ENCODE measurements at regions not wholly inside any gene's neighbourhood (a gene's known extent, or its start where the extent isn't known, plus 50 kb on each side); places are given as distances from the start of the nearest gene placed in this dataset.

DNA sequence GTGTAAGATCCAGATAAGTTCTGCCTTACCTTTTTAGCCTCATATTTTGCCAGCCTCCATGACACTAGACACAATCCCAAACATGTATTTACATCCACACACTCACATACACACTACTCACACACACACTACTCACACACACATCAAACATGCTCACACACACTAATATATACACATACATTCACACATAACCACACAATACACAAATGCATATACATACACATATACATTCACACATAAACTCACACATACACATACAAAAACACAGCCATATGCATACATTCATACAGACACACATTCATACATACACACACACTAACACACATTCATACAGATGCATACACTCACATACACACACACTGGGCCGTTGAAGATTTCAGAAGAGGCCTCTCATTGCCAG is 109.5 kb downstream of the MAIP1 start:
- Mint-ChIP-seq H3K27ac (no peak overlapping the region), H3K4me1 (no peaks in the 10 kb centered on the region), H3K27me3 (peaks cover 4 to 40% of the 10 kb centered on the region in 2 donors), H3K36me3 (no peaks in the 10 kb centered on the region), H3K9me3 (no peaks in the 10 kb centered on the region), H3K4me3 (no peak overlapping the region)
- ChIA-PET POLR2A (no interaction called here), CTCF (no interaction called here)
- Histone ChIP-seq H3K36me3 (ENCODE audit: insufficient read depth, low read length) (no peaks in the 10 kb centered on the region), H3K4me1 (ENCODE audit: insufficient read depth, low read length) (no peaks in the 10 kb centered on the region), H3K9me3 (ENCODE audit: low read length) (no peaks in the 10 kb centered on the region), H3K4me3 (ENCODE audit: low read length) (no peak overlapping the region), H3K27ac (ENCODE audit: low read depth, low read length) (no peak overlapping the region), H3K27me3 (ENCODE audit: insufficient read depth, low read length, poor library complexity, severe bottlenecking) (no peaks in the 10 kb centered on the region)
- DNase-seq, result no peak

DNA sequence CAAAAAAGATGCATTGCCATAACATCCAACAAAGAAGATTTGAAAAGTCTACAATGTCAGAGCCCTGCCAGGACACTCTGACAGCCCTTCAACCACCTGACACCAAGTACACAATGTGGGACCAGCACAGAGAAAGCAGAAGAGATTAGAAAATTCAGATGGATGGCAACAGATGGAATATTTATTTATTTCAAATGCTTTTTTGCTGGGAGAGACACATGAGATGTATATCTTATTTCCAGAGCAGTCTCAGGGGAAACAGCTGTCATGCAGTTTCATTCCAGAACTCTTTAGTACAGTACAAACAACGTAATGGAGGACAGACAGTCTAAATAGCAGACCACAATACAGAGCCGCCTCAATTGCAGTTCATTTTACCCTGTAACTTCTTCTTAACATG is 110.1 kb downstream of the MAIP1 start:
- H3K36me3 Mint-ChIP-seq, result no peaks in the 10 kb centered on the region
- H3K9me3 Mint-ChIP-seq, result no peaks in the 10 kb centered on the region
- no peaks in the 10 kb centered on the region for H3K4me1 ChIP-seq (ENCODE audit: insufficient read depth, low read length)
- no peaks in the 10 kb centered on the region for H3K4me1 Mint-ChIP-seq
- H3K4me3 Mint-ChIP-seq, result no peak overlapping the region
- H3K27me3 ChIP-seq (ENCODE audit: insufficient read depth, low read length, poor library complexity, severe bottlenecking), result no peaks in the 10 kb centered on the region
- ChIA-PET CTCF (no interaction called here), POLR2A (no interaction called here)
- no peak overlapping the region for H3K27ac Mint-ChIP-seq
- no peak overlapping the region for H3K4me3 ChIP-seq (ENCODE audit: low read length)
- no peak for DNase-seq
- H3K27ac ChIP-seq (ENCODE audit: low read depth, low read length), result no peak overlapping the region
- H3K9me3 ChIP-seq (ENCODE audit: low read length), result no peaks in the 10 kb centered on the region
- peaks cover 4 to 36% of the 10 kb centered on the region in 2 donors for H3K27me3 Mint-ChIP-seq
- H3K36me3 ChIP-seq (ENCODE audit: insufficient read depth, low read length), result no peaks in the 10 kb centered on the region

DNA sequence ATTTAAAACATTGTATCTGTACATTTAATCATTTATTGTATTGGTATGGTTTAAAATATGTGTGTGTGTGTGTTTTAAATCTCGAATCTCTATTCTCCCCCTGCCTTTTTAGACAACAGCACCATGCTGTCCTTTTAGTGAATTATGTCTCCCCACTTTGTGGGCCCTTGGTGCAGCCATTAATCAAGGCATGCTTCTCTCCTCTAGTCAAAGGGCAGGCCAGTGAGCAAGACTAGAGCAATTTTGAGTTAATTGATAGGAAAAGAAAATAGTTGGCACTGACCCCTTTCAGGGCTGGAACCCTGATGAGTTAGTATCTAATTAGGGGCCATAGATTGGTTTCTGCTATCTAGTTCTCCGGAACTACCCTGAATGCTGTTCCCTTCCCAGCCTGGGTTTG is 111.0 kb downstream of the MAIP1 start:
- H3K9me3 ChIP-seq (ENCODE audit: low read length), result no peaks in the 10 kb centered on the region
- Mint-ChIP-seq H3K4me1 (no peaks in the 10 kb centered on the region), H3K4me3 (no peak overlapping the region), H3K27ac (no peak overlapping the region), H3K9me3 (no peaks in the 10 kb centered on the region), H3K36me3 (no peaks in the 10 kb centered on the region), H3K27me3 (peaks cover 5 to 36% of the 10 kb centered on the region in 2 donors)
- no peak for DNase-seq
- H3K27ac ChIP-seq (ENCODE audit: low read depth, low read length), result no peak overlapping the region
- POLR2A ChIA-PET, result no interaction called here
- H3K4me1 ChIP-seq (ENCODE audit: insufficient read depth, low read length), result no peaks in the 10 kb centered on the region
- H3K27me3 ChIP-seq (ENCODE audit: insufficient read depth, low read length, poor library complexity, severe bottlenecking), result no peaks in the 10 kb centered on the region
- H3K36me3 ChIP-seq (ENCODE audit: insufficient read depth, low read length), result no peaks in the 10 kb centered on the region
- CTCF ChIA-PET, result no interaction called here
- H3K4me3 ChIP-seq (ENCODE audit: low read length), result no peak overlapping the region

- POLR2A ChIA-PET, result no interaction called here
- CTCF ChIA-PET, result no interaction called here
- H3K27ac Mint-ChIP-seq, result no peak overlapping the region
These were observed 113.3 kb downstream of the MAIP1 start for GRCh38 chr2:200068642-200069041.

GRCh38 chr2:200077210-200077650 is 121.8 kb downstream of the MAIP1 start:
- CTCF ChIA-PET, result no interaction called here
- Histone ChIP-seq H3K36me3 (ENCODE audit: insufficient read depth, low read length) (no peaks in the 10 kb centered on the region), H3K4me1 (ENCODE audit: insufficient read depth, low read length) (no peaks in the 10 kb centered on the region), H3K9me3 (ENCODE audit: low read length) (no peaks in the 10 kb centered on the region), H3K27ac (ENCODE audit: low read depth, low read length) (no peak overlapping the region), H3K4me3 (ENCODE audit: low read length) (no peak overlapping the region), H3K27me3 (ENCODE audit: insufficient read depth, low read length, poor library complexity, severe bottlenecking) (no peaks in the 10 kb centered on the region)
- Mint-ChIP-seq H3K36me3 (no peaks in the 10 kb centered on the region), H3K9me3 (no peaks in the 10 kb centered on the region), H3K27ac (no peak overlapping the region), H3K4me1 (no peaks in the 10 kb centered on the region), H3K4me3 (no peak overlapping the region), H3K27me3 (peaks cover 5 to 27% of the 10 kb centered on the region in 2 donors)
- POLR2A ChIA-PET, result no interaction called here
- no peak for DNase-seq

More at GRCh38 chr2:200068642-200069041, 113.3 kb downstream of the MAIP1 start:
- Mint-ChIP-seq H3K27me3 (peaks cover 3 to 29% of the 10 kb centered on the region in 2 donors), H3K9me3 (no peaks in the 10 kb centered on the region), H3K36me3 (no peaks in the 10 kb centered on the region), H3K4me3 (no peak overlapping the region), H3K4me1 (no peaks in the 10 kb centered on the region)
- no peaks in the 10 kb centered on the region for H3K9me3 ChIP-seq (ENCODE audit: low read length)
- no peak for DNase-seq
- H3K36me3 ChIP-seq (ENCODE audit: insufficient read depth, low read length), result no peaks in the 10 kb centered on the region
- H3K27ac ChIP-seq (ENCODE audit: low read depth, low read length), result no peak overlapping the region
- H3K4me1 ChIP-seq (ENCODE audit: insufficient read depth, low read length), result no peaks in the 10 kb centered on the region
- no peak overlapping the region for H3K4me3 ChIP-seq (ENCODE audit: low read length)
- H3K27me3 ChIP-seq (ENCODE audit: insufficient read depth, low read length, poor library complexity, severe bottlenecking), result no peaks in the 10 kb centered on the region

DNA sequence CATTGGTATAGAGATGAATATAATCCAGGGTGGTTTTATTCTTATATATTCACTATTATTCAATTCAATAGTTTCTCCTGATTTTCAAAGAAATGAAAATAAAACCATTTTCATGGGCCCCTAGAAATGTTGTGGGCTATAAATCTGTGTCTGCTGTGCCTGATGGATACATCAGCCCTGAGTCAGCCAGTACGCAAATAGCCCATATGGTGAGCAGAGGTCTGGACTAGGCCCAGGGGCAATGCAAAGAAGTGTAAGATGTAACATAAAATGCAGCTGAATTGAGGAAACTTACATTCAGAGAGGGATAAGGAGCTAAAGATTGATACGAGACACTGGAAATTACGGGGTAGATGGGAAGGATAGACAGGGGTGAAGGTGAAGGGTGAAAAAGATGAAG is 122.5 kb downstream of the MAIP1 start:
- Mint-ChIP-seq H3K36me3 (no peaks in the 10 kb centered on the region), H3K9me3 (no peaks in the 10 kb centered on the region), H3K4me1 (no peaks in the 10 kb centered on the region), H3K27me3 (peaks cover 7 to 33% of the 10 kb centered on the region in 2 donors), H3K4me3 (no peak overlapping the region), H3K27ac (no peak overlapping the region)
- ChIA-PET CTCF (no interaction called here), POLR2A (no interaction called here)
- no peak overlapping the region for H3K4me3 ChIP-seq (ENCODE audit: low read length)
- H3K36me3 ChIP-seq (ENCODE audit: insufficient read depth, low read length), result no peaks in the 10 kb centered on the region
- no peak for DNase-seq
- H3K4me1 ChIP-seq (ENCODE audit: insufficient read depth, low read length), result no peaks in the 10 kb centered on the region
- no peaks in the 10 kb centered on the region for H3K9me3 ChIP-seq (ENCODE audit: low read length)
- no peaks in the 10 kb centered on the region for H3K27me3 ChIP-seq (ENCODE audit: insufficient read depth, low read length, poor library complexity, severe bottlenecking)
- no peak overlapping the region for H3K27ac ChIP-seq (ENCODE audit: low read depth, low read length)

- Histone ChIP-seq H3K4me3 (ENCODE audit: low read length) (no peak overlapping the region), H3K27ac (ENCODE audit: low read depth, low read length) (no peak overlapping the region), H3K36me3 (ENCODE audit: insufficient read depth, low read length) (no peaks in the 10 kb centered on the region), H3K4me1 (ENCODE audit: insufficient read depth, low read length) (no peaks in the 10 kb centered on the region), H3K9me3 (ENCODE audit: low read length) (no peaks in the 10 kb centered on the region), H3K27me3 (ENCODE audit: insufficient read depth, low read length, poor library complexity, severe bottlenecking) (no peaks in the 10 kb centered on the region)
- Mint-ChIP-seq H3K27ac (no peak overlapping the region), H3K4me1 (no peaks in the 10 kb centered on the region), H3K4me3 (no peak overlapping the region), H3K27me3 (peaks cover 7 to 34% of the 10 kb centered on the region in 2 donors), H3K36me3 (no peaks in the 10 kb centered on the region), H3K9me3 (no peaks in the 10 kb centered on the region)
- POLR2A ChIA-PET, result no interaction called here
- CTCF ChIA-PET, result no interaction called here
- DNase-seq, result no peak
These were observed 124.0 kb downstream of the MAIP1 start for GRCh38 chr2:200079356-200079755.

- no peaks in the 10 kb centered on the region for H3K4me1 ChIP-seq (ENCODE audit: insufficient read depth, low read length)
These were observed 125.9 kb downstream of the MAIP1 start for GRCh38 chr2:200081236-200081635.

GRCh38 chr2:200081811-200082210 is 126.4 kb downstream of the MAIP1 start:
- DNase-seq, result no peak
- H3K36me3 ChIP-seq (ENCODE audit: insufficient read depth, low read length), result no peaks in the 10 kb centered on the region
- ChIA-PET POLR2A (no interaction called here), CTCF (no interaction called here)
- H3K27ac ChIP-seq (ENCODE audit: low read depth, low read length), result no peak overlapping the region
- H3K9me3 Mint-ChIP-seq, result no peaks in the 10 kb centered on the region
- H3K4me1 ChIP-seq (ENCODE audit: insufficient read depth, low read length), result no peaks in the 10 kb centered on the region
- H3K9me3 ChIP-seq (ENCODE audit: low read length), result no peaks in the 10 kb centered on the region
- H3K4me3 Mint-ChIP-seq, result no peak overlapping the region
- H3K27me3 ChIP-seq (ENCODE audit: insufficient read depth, low read length, poor library complexity, severe bottlenecking), result no peaks in the 10 kb centered on the region
- H3K27me3 Mint-ChIP-seq, result peaks cover 7 to 27% of the 10 kb centered on the region in 2 donors
- H3K4me3 ChIP-seq (ENCODE audit: low read length), result no peak overlapping the region
- H3K36me3 Mint-ChIP-seq, result no peaks in the 10 kb centered on the region
- no peaks in the 10 kb centered on the region for H3K4me1 Mint-ChIP-seq
- H3K27ac Mint-ChIP-seq, result no peak overlapping the region

More at GRCh38 chr2:200081236-200081635, 125.9 kb downstream of the MAIP1 start:
- no peaks in the 10 kb centered on the region for H3K9me3 ChIP-seq (ENCODE audit: low read length)
- H3K4me3 Mint-ChIP-seq, result no peak overlapping the region
- H3K36me3 ChIP-seq (ENCODE audit: insufficient read depth, low read length), result no peaks in the 10 kb centered on the region
- POLR2A ChIA-PET, result no interaction called here
- H3K27me3 Mint-ChIP-seq, result peaks cover 7 to 30% of the 10 kb centered on the region in 2 donors
- no peak for DNase-seq
- no peaks in the 10 kb centered on the region for H3K4me1 Mint-ChIP-seq
- no peaks in the 10 kb centered on the region for H3K9me3 Mint-ChIP-seq
- no peak overlapping the region for H3K27ac Mint-ChIP-seq
- CTCF ChIA-PET, result no interaction called here
- H3K27ac ChIP-seq (ENCODE audit: low read depth, low read length), result no peak overlapping the region
- H3K4me3 ChIP-seq (ENCODE audit: low read length), result no peak overlapping the region
- H3K27me3 ChIP-seq (ENCODE audit: insufficient read depth, low read length, poor library complexity, severe bottlenecking), result no peaks in the 10 kb centered on the region
- H3K36me3 Mint-ChIP-seq, result no peaks in the 10 kb centered on the region
